Activated naive CD4-positive, alpha-beta T cell treated with anti-CD3 and anti-CD28 coated beads for 36 hours (primary cell): ENCODE measurements at regions not wholly inside any gene's neighbourhood (a gene's known extent, or its start where the extent isn't known, plus 50 kb on each side); places are given as distances from the start of the nearest gene placed in this dataset.

Source experiments
- CTCF ChIA-PET: fragments of 350-600 bp; sonication (Branson Sonifier 250); formaldehyde crosslinking; loops from one replicate; lab custom pipeline; 2021; ENCODE audit warnings: antibody characterized with exemption; lab: Charles Lee
- DNase-seq: peaks from one replicate; pipeline ENCODE4 v3.0.0-alpha.2; 2020
- H3K27ac Mint-ChIP-seq: one replicate; pipeline ENCODE4 v1.8.0; 2021; ENCODE audit warnings: mild to moderate bottlenecking, mixed read lengths
- H3K27me3 Mint-ChIP-seq: one replicate; pipeline ENCODE4 v1.8.0; 2021; ENCODE audit warnings: low read depth, mixed read lengths
- H3K36me3 Mint-ChIP-seq: one replicate; pipeline ENCODE4 v1.8.0; 2021; ENCODE audit warnings: low read depth, mixed read lengths
- H3K4me1 Mint-ChIP-seq: one replicate; pipeline ENCODE4 v1.8.0; 2021; ENCODE audit warnings: low read depth, mixed read lengths
- H3K4me3 Mint-ChIP-seq: one replicate; pipeline ENCODE4 v1.8.0; 2021; ENCODE audit warnings: mild to moderate bottlenecking, moderate library complexity, mixed read lengths
- H3K9me3 Mint-ChIP-seq: one replicate; pipeline ENCODE4 v1.8.0; 2021; ENCODE audit warnings: mixed read lengths
- intact Hi-C: fragments of 100-400 bp; cut with micrococcal nuclease; formaldehyde crosslinking; loops from one replicate; pipeline ENCODE4 v1.15.1; 2023

DNA sequence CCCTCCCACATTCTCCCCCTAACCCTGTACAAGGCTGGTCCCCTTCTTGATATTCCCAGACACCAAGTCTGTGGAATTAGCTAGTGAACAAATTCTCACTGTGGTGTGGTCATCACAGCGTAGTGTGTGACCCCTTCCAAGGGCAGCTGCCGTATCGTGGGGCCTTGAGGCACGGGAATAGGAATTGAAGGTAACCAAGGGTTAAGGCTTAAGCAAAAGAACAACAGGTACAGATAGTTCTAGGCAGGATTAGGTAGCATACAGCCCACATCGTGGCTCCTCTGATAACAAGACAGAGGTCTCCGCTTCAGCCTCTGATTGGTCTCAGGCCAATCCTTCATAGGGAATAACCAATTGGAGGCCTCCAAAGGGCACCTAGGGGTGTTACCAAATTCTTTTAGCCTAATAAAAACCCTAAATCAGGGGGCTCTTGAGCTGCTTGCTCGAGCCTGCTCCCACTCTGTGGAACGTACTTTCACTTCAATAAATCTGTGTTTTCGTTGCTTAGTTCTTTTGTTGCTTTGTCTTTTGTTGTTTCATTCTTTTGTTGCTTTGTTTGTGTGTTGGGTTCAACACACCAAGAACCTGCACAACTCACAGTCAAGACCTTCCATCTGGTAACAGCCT lies 64.7 kb downstream of the GPR6 start:
- Mint-ChIP-seq H3K27ac (no peak overlapping the region), H3K9me3 (no peaks in the 10 kb centered on the region), H3K27me3 (no peaks in the 10 kb centered on the region), H3K36me3 (no peaks in the 10 kb centered on the region), H3K4me3 (no peak overlapping the region), H3K4me1 (peaks cover 12% of the 10 kb centered on the region)
- no peak for DNase-seq
- intact Hi-C loops, result loop anchor here (5.0 kb wide), 1 partner anchor 135 kb away; the partner anchor contains the start of gene WASF1
- CTCF ChIA-PET, result interaction anchor here (1.2 kb wide), 1 partner anchor 11 kb away, joined by 7 read pairs; no protein-coding TSS in a partner anchor

DNA sequence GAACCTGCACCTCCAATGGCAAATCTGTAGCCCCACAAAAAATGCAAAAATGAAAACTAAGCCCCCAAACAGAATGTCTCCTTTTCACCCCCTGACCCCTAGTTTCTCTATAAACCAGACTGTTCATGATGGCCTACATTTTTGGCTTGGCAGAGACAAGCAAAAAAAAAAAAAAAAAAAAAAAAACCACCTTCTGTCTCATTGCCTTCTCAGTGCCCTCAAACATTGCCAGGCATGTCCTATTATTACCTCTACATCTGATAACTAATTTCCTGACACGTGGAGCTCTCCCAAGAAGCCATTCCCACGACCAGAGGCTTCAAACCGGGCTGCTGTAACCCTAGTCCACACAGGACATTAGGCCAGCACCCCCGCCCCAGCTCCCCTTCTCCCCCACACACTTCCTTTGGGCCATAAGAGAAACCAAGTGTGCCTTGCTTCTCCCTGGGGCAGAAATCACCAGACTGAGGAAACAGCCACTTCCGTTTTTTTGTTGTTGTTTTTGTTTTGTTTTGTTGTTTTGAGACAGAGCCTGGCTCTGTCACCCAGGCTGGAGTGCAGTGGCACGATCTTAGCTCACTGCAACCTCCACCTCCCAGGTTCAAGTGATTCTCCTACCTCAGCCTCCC lies 65.4 kb downstream of the GPR6 start:
- Mint-ChIP-seq H3K27me3 (no peaks in the 10 kb centered on the region), H3K36me3 (no peaks in the 10 kb centered on the region), H3K4me3 (no peak overlapping the region), H3K9me3 (no peaks in the 10 kb centered on the region), H3K4me1 (peaks cover 12% of the 10 kb centered on the region), H3K27ac (no peak overlapping the region)
- intact Hi-C loops, result loop anchor here (5.0 kb wide), 1 partner anchor 134 kb away; the partner anchor contains the start of gene WASF1
- CTCF ChIA-PET, result interaction anchor here (0.6 to 1.2 kb wide), 5 partner anchors 10 to 856 kb away, joined by 3 to 7 read pairs (median 3); no protein-coding TSS in a partner anchor
- DNase-seq, result no peak

DNA sequence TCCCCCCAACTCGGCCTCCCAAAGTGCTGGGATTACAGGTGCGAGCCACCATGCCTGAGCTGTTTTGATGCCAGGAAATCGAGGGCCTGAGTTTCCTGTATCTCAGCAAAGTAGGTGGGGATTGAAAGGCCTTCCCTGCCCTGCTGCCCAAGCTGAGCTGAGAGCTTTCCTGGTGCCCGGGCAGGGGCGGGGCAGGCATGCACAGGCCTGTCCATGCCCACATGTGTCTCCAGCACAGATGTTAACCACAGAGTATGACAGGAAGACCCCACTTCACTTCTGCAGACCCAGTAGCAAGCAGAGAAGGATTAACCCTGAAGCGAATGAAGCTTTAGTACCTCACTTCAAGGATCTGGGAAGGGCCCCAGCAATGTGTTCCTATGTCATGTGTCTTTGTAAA lies 66.0 kb downstream of the GPR6 start:
- no peak overlapping the region for H3K27ac Mint-ChIP-seq
- no peak for DNase-seq
- H3K27me3 Mint-ChIP-seq, result no peaks in the 10 kb centered on the region
- H3K4me1 Mint-ChIP-seq, result peaks cover 12% of the 10 kb centered on the region
- H3K36me3 Mint-ChIP-seq, result no peaks in the 10 kb centered on the region
- no peaks in the 10 kb centered on the region for H3K9me3 Mint-ChIP-seq
- intact Hi-C loops, result loop anchor here (5.0 kb wide), 1 partner anchor 133 kb away; the partner anchor contains the start of gene WASF1
- CTCF ChIA-PET, result interaction anchor here (0.6 to 1.2 kb wide), 6 partner anchors 9 to 856 kb away, joined by 3 to 7 read pairs (median 3); no protein-coding TSS in a partner anchor
- no peak overlapping the region for H3K4me3 Mint-ChIP-seq

DNA sequence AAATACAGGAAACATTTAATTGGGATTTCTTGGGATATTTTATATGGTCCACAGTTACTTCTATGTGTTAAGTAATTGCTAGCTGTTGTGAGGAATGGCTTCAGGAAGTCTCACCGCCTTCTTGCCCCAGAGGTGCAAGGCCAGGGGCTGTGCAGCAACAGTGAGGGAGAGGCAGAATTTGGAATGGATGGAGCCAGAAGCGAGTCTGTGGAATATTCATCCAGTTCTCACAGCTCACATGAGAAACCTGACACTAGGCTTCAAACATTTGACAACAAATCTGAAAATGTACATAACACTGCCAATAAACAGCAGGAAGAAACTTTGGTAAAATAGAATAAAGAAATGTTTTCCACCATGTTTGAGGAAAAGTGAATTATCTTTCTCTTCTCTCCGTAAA lies 66.5 kb downstream of the GPR6 start:
- peaks cover 9% of the 10 kb centered on the region for H3K4me1 Mint-ChIP-seq
- no peaks in the 10 kb centered on the region for H3K9me3 Mint-ChIP-seq
- CTCF ChIA-PET, result interaction anchor here (1.1 kb wide), 2 partner anchors 9 to 339 kb away, joined by 3 read pairs; no protein-coding TSS in a partner anchor
- no peaks in the 10 kb centered on the region for H3K36me3 Mint-ChIP-seq
- no peak for DNase-seq
- intact Hi-C loops, result loop anchor here (5.0 kb wide), 1 partner anchor 133 kb away; the partner anchor contains the start of gene WASF1
- no peak overlapping the region for H3K4me3 Mint-ChIP-seq
- no peak overlapping the region for H3K27ac Mint-ChIP-seq
- H3K27me3 Mint-ChIP-seq, result no peaks in the 10 kb centered on the region

DNA sequence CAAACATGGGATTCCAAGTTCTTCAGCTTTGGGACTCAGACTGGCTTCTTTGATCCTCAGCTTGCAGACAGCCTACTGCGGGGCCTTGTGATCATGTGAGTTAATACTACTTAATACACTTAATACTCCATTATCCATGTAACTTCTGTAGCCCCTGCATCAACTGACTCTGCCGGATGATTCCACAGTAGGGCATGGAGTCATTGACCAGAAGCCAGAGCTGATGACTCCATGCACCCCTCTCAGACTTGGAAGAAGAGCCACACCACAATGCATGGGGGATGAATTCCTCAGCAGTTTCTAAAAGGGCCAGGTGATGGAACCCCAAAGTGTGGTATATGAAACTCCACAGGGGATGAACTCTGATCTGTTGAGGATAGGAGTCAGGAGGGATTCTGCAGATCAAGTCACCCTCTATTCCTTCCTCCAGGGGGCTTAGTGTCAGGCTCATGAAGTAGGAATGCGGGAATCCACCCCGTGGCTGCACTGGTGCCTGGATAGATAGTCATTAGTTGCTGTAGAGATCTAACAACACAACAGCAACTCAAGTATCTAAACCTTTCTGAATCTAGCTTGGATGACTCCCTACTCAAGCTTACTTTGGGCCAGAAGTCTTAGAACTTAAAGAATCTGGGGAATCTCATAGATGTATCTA lies 70.2 kb downstream of the GPR6 start:
- Mint-ChIP-seq H3K36me3 (no peaks in the 10 kb centered on the region), H3K4me1 (no peaks in the 10 kb centered on the region), H3K27ac (no peak overlapping the region), H3K4me3 (no peak overlapping the region), H3K27me3 (peaks cover 3% of the 10 kb centered on the region), H3K9me3 (no peaks in the 10 kb centered on the region)
- intact Hi-C loops, result no loop called here
- CTCF ChIA-PET, result interaction anchor here (3.9 kb wide), 1 partner anchor 9 kb away, joined by 36 read pairs; no protein-coding TSS in a partner anchor
- DNase-seq, result no peak

DNA sequence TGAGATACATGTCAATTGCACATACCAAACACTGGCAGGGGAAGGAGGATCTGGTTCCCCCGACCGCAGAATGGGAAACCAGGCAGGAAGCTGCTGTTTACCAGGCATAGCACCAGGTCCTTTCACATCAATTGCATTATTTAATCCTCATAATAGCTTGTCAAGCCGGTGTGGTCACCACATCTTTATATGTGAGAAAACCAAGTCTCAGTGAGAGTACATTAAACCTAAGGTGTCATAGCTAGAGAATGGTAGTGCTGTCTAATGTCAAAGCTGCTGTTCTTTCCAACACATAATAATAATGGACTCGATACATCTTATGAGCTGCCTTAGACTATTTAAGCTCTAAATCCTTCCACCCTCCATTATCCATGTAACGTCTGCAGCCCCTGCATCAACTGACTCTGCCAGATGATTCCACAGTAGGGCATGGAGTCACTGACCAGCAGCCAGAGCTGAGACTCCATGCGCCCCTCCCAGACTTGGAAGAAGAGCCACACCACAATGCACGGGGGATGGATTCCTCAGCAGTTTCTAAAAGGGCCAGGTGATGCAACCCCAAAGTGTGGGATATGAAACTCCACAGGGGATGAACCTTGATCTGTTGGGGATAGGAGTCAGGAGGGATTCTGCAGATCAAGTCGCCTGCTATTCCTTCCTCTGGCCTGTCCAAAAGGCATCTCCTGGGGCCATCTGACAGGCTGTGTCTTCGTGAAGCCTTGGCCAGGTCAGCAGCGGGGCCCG lies 71.8 kb downstream of the GPR6 start:
- Mint-ChIP-seq H3K27me3 (peaks cover 5% of the 10 kb centered on the region), H3K4me3 (no peak overlapping the region), H3K27ac (no peak overlapping the region), H3K9me3 (no peaks in the 10 kb centered on the region), H3K4me1 (no peaks in the 10 kb centered on the region), H3K36me3 (no peaks in the 10 kb centered on the region)
- CTCF ChIA-PET, result interaction anchor here (0.6 to 3.9 kb wide), 3 partner anchors 10 to 633 kb away, joined by 3 to 36 read pairs (median 3); no protein-coding TSS in a partner anchor
- no peak for DNase-seq
- intact Hi-C loops, result no loop called here
